Activated naive CD8-positive, alpha-beta T cell treated with anti-CD3 and anti-CD28 coated beads, Interleukin-2, amount 10 ng/mL, durations not matched to agents 7 days and 5 days (primary cell): ENCODE measurements at regions not wholly inside any gene's neighbourhood (a gene's known extent, or its start where the extent isn't known, plus 50 kb on each side); places are given as distances from the start of the nearest gene placed in this dataset.
"Not testable (repeated sequence)": the region's sequence is repeated elsewhere in the genome, so short reads cannot be mapped to it uniquely, and the experiment has no call there.

ENCODE experiments used
- ATAC-seq: fragments of 150-1000 bp; cut with Tn5 transposase; one replicate; pipeline ENCODE4 v1.10.0; 2021; ENCODE audit warnings: low read depth, moderate library complexity
- POLR2A ChIA-PET: fragments of 350-600 bp; sonication (Branson Sonifier 250); formaldehyde crosslinking; loops from one replicate; lab custom pipeline; 2021; ENCODE audit warnings: antibody characterized with exemption; lab: Charles Lee
- DNase-seq: peaks from one replicate; pipeline ENCODE4 v3.0.0; 2021
- H3K27ac Mint-ChIP-seq: one replicate; pipeline ENCODE4 v1.8.0; 2022; ENCODE audit warnings: mild to moderate bottlenecking, mixed read lengths
- H3K27me3 Mint-ChIP-seq: one replicate; pipeline ENCODE4 v1.8.0; 2022; ENCODE audit warnings: mild to moderate bottlenecking, moderate library complexity, mixed read lengths
- H3K36me3 Mint-ChIP-seq: one replicate; pipeline ENCODE4 v1.8.0; 2021; ENCODE audit warnings: mild to moderate bottlenecking, mixed read lengths
- H3K4me1 Mint-ChIP-seq: one replicate; pipeline ENCODE4 v1.8.0; 2021; ENCODE audit warnings: mixed read lengths
- H3K4me3 Mint-ChIP-seq: one replicate; pipeline ENCODE4 v1.8.0; 2022; ENCODE audit warnings: mild to moderate bottlenecking, moderate library complexity, mixed read lengths
- H3K9me3 Mint-ChIP-seq: one replicate; pipeline ENCODE4 v1.8.0; 2021; ENCODE audit warnings: mixed read lengths

DNA sequence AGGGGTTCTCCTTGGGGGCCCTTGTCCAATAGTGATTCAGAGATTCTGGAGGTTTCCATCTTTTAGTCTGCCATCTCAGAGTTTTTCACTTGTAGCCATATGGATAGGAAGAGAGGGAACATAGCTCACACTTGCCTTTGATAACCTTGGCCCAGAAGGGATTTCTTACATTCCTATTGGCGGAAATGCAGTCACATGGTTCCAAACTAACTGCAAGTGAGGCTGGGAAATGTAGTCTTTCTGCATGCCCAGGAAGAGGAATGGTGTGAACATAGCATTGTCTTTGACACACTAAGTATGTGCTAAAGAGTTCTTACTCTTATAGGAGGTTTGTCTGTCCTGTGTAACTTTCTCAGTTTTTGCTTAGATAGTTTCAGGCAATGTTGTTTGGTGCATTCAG lies 161.8 kb upstream of the OSBPL11 start:
- peaks cover 12% of the 10 kb centered on the region for H3K27me3 Mint-ChIP-seq
- ATAC-seq, H3K4me1 Mint-ChIP-seq, H3K4me3 Mint-ChIP-seq, POLR2A ChIA-PET, H3K36me3 Mint-ChIP-seq, H3K27ac Mint-ChIP-seq, H3K9me3 Mint-ChIP-seq, DNase-seq: not testable (repeated sequence)

DNA sequence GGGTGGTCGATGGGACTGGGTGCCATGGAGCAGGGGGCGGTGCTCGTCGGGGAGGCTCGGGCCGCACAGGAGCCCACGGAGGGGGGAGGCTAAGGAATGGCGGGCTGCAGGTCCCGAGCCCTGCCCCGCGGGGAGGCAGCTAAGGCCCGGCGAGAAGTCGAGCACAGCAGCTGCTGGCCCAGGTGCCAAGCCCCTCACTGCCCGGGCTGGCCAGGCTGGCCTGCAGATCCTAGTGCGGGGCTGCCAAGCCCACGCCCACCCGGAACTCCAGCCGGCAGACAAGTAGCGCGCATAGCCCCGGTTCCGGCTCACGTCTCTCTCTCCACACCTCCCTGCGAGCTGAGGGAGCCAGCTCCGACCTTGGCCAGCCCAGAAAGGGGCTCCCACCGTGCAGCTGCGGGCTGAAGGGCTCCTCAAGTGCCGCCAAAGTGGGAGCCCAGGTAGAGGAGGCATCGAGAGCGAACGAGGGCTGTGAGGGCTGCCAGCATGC lies 163.4 kb upstream of the OSBPL11 start:
- DNase-seq, POLR2A ChIA-PET, H3K9me3 Mint-ChIP-seq, ATAC-seq, H3K36me3 Mint-ChIP-seq, H3K4me1 Mint-ChIP-seq, H3K27ac Mint-ChIP-seq, H3K4me3 Mint-ChIP-seq: not testable (repeated sequence)
- peaks cover 26% of the 10 kb centered on the region for H3K27me3 Mint-ChIP-seq

DNA sequence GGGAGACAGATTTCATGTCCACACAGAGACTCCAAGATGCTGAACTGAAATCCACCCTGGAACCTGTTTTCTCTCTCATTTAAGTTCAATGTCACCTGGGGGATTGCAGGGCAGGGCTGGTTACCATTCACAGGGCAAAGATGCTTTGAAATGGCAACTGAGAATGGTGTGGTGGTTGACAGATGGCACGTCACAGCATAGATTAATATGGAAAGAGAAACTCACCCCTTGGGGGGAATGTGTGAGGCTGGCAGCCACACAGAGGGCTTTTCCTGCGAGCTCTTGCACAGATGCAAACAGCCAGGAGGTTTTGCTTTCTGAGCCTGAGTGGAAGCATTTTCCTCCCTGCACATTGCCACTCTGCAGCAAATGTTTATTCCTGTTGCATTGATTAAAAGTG lies 167.3 kb upstream of the OSBPL11 start:
- ATAC-seq, DNase-seq, POLR2A ChIA-PET, H3K4me3 Mint-ChIP-seq, H3K36me3 Mint-ChIP-seq, H3K9me3 Mint-ChIP-seq, H3K4me1 Mint-ChIP-seq, H3K27ac Mint-ChIP-seq: not testable (repeated sequence)
- H3K27me3 Mint-ChIP-seq, result peaks cover 44% of the 10 kb centered on the region

DNA sequence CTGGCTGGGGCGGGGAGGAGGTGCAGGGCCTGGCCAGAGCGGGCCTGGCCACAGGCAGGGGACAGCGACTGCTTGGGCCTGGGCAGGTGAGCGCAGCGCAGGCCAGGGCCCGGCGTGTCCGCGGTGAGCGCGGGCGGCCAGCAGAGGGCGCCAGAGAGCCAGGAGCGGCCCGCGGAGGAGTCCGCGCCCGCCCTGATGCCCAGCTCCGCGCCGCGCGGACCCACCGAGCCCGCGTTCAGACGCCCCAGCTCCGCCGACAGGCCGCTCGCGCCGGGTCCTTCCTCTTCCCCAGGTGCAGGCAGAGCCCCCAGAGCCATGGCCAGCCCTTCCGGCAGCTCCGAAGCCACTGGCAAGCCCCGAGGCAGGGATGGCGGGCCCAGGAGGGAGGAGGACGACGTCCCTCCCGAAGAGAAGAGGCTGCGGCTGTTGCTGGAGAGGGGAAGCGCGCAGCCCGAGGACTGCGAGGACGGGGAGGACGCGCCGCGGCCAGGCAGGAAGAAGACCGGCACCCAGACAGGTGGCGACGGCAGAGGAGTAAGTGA lies 171.1 kb upstream of the OSBPL11 start:
- POLR2A ChIA-PET, H3K27ac Mint-ChIP-seq, H3K36me3 Mint-ChIP-seq, H3K4me1 Mint-ChIP-seq, H3K9me3 Mint-ChIP-seq: not testable (repeated sequence)
- Mint-ChIP-seq H3K4me3 (peak overlapping the region; percentile 55), H3K27me3 (peaks cover 51% of the 10 kb centered on the region)
- ATAC-seq (peak; percentile 60), DNase-seq (peak; percentile 81)

DNA sequence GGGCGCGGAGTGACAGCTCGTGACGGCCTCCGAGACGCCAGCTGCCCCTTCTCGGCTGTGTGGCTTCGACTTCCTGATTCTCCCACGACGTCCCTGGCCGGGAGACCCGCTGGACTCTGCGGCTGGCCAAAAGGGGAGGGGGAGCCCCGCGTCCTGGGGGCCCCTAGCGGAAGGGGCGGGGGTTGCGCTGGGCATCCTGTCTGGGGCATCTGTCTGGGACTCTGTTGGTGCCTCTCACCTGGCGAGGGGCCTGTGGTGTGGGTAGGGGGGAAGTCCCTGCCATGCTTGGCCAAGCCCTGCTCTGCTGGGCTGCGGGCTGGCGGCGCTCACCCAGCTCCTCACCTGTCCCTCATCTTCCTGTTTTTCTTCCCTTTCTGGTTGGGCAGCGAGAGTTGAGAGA lies 171.6 kb upstream of the OSBPL11 start:
- H3K27ac Mint-ChIP-seq, ATAC-seq, H3K36me3 Mint-ChIP-seq, H3K4me1 Mint-ChIP-seq, POLR2A ChIA-PET, H3K9me3 Mint-ChIP-seq, DNase-seq: not testable (repeated sequence)
- Mint-ChIP-seq H3K27me3 (peaks cover 48% of the 10 kb centered on the region), H3K4me3 (peak overlapping the region; percentile 67)

DNA sequence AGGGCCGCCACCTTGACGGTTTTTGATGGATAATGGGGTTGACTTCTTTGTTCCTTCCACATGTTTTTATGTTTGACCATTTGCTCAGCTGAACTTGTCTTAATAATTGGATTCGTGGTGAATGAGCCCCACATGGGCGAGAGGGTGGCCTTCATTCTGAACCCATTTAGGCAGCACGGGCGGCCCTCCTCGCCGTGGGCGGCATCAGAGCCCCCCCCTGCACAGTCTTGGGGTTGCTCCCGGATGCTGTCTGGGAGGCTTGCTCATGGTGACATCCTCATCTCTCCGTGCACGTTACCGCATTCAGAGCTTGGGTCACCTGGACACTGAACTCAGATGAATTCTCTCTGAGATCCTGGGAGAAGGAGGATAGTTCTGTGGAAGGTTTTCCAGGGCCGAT lies 172.3 kb upstream of the OSBPL11 start:
- no peak for ATAC-seq

DNA sequence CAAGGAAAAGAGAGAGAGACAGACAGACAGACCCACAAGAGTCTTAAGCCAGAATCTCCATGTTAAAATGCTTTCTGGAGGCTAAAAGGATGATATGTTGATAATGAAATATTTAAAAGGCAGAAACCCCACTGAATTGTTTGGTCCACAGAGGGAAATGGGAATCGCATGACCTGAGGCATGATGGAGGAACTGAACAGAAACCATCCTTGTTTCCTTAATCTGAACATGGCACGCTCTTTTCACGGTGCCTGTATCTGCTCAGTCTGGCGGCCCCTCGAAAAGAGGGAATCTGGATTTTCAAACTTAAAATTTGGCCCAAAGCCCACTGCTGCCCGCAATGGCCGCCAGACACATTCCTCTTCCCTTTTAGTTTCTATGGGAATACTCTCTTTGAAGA lies 173.5 kb upstream of the OSBPL11 start:
- POLR2A ChIA-PET, H3K9me3 Mint-ChIP-seq, H3K27ac Mint-ChIP-seq, H3K36me3 Mint-ChIP-seq, ATAC-seq, H3K4me3 Mint-ChIP-seq, H3K4me1 Mint-ChIP-seq, DNase-seq: not testable (repeated sequence)
- H3K27me3 Mint-ChIP-seq, result peaks cover 33% of the 10 kb centered on the region

More for the DNA sequence above, 172.3 kb upstream of the OSBPL11 start:
- H3K27ac Mint-ChIP-seq, result no peak overlapping the region
- peaks cover 42% of the 10 kb centered on the region for H3K27me3 Mint-ChIP-seq
- H3K4me3 Mint-ChIP-seq, result peak overlapping the region; percentile 67
- no peak for DNase-seq
- H3K4me1 Mint-ChIP-seq, result peaks cover 2% of the 10 kb centered on the region
- POLR2A ChIA-PET, result no interaction called here
- no peaks in the 10 kb centered on the region for H3K9me3 Mint-ChIP-seq
- H3K36me3 Mint-ChIP-seq, result no peaks in the 10 kb centered on the region

DNA sequence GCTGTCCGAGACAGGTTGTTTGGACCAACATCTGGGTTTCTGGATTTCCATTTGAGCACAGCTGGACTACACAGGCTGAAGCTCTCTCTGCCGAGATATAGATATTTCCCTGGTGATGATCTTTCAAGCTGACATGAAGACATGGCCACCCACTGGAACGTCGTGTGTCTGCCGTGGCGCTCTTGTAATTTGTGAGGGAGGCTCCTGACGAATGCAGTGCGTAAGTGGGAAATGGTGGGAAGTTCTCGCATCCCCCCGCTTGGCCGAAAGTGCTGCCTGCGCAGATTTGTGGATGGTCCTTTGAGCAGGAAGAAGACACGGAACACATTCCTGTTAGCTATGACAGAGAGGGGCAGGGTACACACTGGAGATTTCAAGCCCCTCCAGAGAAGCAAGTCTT lies 176.2 kb upstream of the OSBPL11 start:
- DNase-seq, H3K27ac Mint-ChIP-seq, H3K4me3 Mint-ChIP-seq, POLR2A ChIA-PET, H3K9me3 Mint-ChIP-seq, H3K36me3 Mint-ChIP-seq, H3K4me1 Mint-ChIP-seq, ATAC-seq: not testable (repeated sequence)
- peaks cover 18% of the 10 kb centered on the region for H3K27me3 Mint-ChIP-seq

DNA sequence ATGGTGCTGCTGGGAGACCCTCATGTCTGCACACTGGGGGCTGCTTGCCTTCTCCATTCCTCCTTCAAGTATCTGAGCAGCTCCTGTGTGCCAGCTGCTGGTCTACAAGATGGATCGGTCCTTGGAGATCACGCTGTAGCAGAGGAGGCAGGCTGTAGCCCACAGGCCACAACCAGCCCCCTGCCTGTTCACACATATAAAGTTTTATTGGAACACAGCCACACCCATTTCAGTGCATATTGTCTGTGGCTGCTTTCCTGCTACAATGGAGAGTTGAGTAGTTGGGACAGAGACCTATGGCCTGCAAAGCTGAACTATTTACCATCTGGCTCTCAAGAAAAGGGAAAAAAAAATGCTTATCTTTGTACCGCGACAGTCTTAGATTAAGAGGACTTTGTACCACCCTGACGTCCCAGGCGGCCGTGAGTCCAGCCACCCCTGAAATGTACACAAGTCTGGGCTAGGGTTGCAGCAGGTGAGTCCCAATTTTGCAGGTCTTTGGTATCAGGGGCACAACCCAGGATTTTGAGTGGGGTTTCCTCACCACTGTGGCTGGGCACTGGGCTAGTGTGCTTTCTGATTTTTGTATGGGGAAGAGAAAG lies 179.2 kb upstream of the OSBPL11 start:
- H3K27ac Mint-ChIP-seq, DNase-seq, H3K4me3 Mint-ChIP-seq, H3K4me1 Mint-ChIP-seq, H3K36me3 Mint-ChIP-seq, H3K27me3 Mint-ChIP-seq, H3K9me3 Mint-ChIP-seq, ATAC-seq, POLR2A ChIA-PET: not testable (repeated sequence)

DNA sequence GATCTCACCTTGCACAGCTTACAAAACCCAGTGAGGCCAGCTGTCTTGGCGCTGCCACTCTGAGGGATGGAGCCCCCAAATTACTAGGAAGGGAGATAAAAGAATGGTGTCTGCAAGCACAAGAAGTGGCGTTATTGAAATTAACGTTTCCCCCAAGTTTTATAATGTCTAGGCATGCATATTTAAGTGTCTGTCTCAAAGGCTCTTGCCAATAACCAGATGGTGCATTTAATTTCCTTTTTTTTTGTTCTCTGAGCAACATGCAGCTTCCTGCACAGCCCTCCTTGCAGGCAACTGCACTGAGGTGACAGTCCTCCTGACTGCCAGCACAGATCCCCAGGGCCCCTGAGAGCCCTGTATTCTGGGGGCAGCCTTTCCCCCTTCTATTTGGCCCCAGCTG lies 179.8 kb upstream of the OSBPL11 start:
- H3K9me3 Mint-ChIP-seq, H3K27me3 Mint-ChIP-seq, H3K4me3 Mint-ChIP-seq, ATAC-seq, H3K36me3 Mint-ChIP-seq, H3K27ac Mint-ChIP-seq, H3K4me1 Mint-ChIP-seq, DNase-seq, POLR2A ChIA-PET: not testable (repeated sequence)

DNA sequence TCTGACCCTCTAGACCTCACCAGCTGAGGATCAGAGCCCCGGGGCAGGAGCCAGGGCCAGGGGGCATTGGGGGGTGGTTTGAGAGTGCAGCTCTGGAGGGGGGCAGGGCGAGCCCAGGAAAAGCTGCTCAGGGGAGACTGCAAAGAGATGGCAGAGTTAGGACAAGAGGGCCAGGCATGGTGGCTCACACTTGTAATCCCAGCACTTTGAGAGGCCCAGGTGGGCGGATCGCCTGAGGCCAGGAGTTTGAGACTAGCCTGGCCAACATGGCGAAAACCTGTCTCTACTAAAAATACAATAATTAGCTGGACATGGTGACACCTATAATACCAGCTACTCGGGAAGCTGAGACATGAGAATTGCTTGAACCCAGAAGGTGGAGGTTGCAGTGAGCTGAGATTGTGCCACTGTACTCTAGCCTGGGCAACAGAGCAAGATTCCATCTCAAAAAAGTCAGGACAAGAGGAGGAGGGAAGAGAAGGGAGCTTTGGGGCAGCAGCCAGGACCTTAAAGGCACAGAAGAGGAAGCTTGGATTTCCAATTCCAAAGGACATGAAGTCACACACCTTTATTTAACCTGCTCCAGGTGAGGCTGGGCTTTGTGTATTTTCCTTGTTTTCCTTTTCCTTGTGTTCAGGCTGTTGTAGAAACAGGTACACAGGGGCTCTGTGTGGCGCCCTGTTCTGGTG lies 180.5 kb upstream of the OSBPL11 start:
- H3K4me1 Mint-ChIP-seq, H3K4me3 Mint-ChIP-seq, H3K27me3 Mint-ChIP-seq, DNase-seq, H3K27ac Mint-ChIP-seq, POLR2A ChIA-PET, H3K9me3 Mint-ChIP-seq, ATAC-seq, H3K36me3 Mint-ChIP-seq: not testable (repeated sequence)

DNA sequence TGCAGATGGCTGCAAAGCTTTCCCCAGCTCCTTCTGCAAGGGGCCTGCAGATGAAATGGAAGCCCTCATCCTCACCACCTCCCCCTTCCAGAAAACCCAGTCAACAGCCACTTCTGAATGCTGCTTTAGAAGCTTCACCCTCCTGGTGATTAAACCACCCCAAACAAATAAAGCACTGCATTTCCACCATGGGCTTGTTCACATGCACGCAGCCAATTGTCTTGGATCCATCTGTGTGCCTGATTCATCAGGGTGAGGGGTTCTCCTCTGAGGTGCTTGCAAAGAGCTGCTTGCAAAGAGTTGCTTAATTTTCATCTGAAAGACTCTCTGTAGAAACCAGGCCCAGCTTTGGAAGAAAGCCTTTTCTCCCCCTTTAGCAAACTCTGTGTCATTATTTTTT lies 184.0 kb upstream of the OSBPL11 start:
- H3K4me1 Mint-ChIP-seq, ATAC-seq, H3K36me3 Mint-ChIP-seq, DNase-seq, H3K27me3 Mint-ChIP-seq, H3K27ac Mint-ChIP-seq, H3K9me3 Mint-ChIP-seq, POLR2A ChIA-PET, H3K4me3 Mint-ChIP-seq: not testable (repeated sequence)

DNA sequence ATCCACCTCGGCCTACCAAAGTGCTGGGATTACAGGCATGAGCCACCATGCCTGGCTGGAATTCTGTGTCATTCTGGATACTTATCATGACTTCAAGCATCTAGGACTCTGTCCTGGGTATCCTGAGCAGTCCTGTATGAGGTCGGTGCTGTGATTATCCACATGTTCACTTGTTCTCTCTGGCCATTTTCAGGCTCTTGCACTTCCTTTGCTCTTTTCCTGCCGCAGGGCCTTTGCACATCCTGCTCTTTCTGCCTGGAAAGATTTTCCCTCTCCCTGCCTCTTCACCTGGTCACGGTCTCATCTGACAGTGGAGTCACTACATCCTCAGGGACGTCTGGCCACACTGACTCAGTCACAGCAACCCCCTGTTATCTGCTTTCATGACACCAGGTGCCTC lies 184.6 kb upstream of the OSBPL11 start:
- peaks cover 10% of the 10 kb centered on the region for H3K27me3 Mint-ChIP-seq
- H3K27ac Mint-ChIP-seq, H3K9me3 Mint-ChIP-seq, POLR2A ChIA-PET, DNase-seq, H3K36me3 Mint-ChIP-seq, H3K4me1 Mint-ChIP-seq, H3K4me3 Mint-ChIP-seq, ATAC-seq: not testable (repeated sequence)

DNA sequence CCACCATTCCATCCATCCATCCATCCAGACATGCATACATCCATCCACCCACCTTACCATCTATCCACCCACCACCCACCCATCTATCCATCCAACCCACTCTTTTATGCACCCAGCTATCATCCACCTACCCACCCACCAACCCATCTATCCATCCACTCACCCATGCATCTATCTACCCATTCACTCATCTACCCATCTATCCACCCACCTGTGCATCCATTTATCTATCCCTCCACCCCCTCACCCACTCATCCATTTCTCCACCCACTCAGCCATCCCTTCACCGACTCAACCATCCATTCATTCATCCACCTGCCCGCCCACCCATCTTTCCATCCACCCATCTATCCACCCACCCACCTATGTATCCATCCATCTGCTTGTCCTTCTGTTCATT lies 186.4 kb upstream of the OSBPL11 start:
- DNase-seq, POLR2A ChIA-PET, H3K4me3 Mint-ChIP-seq, ATAC-seq, H3K27ac Mint-ChIP-seq, H3K9me3 Mint-ChIP-seq, H3K4me1 Mint-ChIP-seq, H3K36me3 Mint-ChIP-seq: not testable (repeated sequence)
- peaks cover 10% of the 10 kb centered on the region for H3K27me3 Mint-ChIP-seq
